Common myeloid progenitor, CD34-positive (primary cell): ENCODE measurements at regions not wholly inside any gene's neighbourhood (a gene's known extent, or its start where the extent isn't known, plus 50 kb on each side); places are given as distances from the start of the nearest gene placed in this dataset.

Source experiments
- CTCF ChIA-PET: fragments of 350-600 bp; sonication (Branson Sonifier 250); formaldehyde crosslinking; loops from one replicate; lab custom pipeline; 2021; ENCODE audit warnings: antibody characterized with exemption; lab: Charles Lee
- POLR2A ChIA-PET: fragments of 350-600 bp; sonication (Branson Sonifier 250); formaldehyde crosslinking; loops from one replicate; lab custom pipeline; 2021; ENCODE audit warnings: antibody characterized with exemption; lab: Charles Lee
- DNase-seq, 3 donors: peaks; one replicate each; pipeline versions ENCODE4 v3.0.0 to v3.0.0-alpha.2; 2013
- H3K27ac ChIP-seq, 2 experiments: 1 replicate in 1 of 2; 2 replicates in 1 of 2; pipeline ENCODE4 v1.7.0; 2013; ENCODE audit warnings: inconsistent platforms in 2 of 2, low read length in 2 of 2, mild to moderate bottlenecking in 2 of 2, low read depth in 1 of 2, moderate library complexity in 1 of 2; ENCODE audit not compliant: severe bottlenecking in 2 of 2, insufficient read depth in 1 of 2, poor library complexity in 1 of 2
- H3K27me3 ChIP-seq, 5 experiments: replicated peaks in 2 of 5; 1 replicate in 3 of 5; 2 replicates in 2 of 5; pipeline versions ENCODE4 v1.6.1 to v1.7.0; 2013; ENCODE audit warnings: low read length in 4 of 5, mild to moderate bottlenecking in 2 of 5, moderate library complexity in 2 of 5, inconsistent platforms in 1 of 5; ENCODE audit not compliant: insufficient read depth in 5 of 5, control insufficient read depth in 4 of 5
- H3K36me3 ChIP-seq, 4 experiments: 1 replicate in 2 of 4; 2 replicates in 2 of 4; pipeline versions ENCODE4 v1.6.1 to v1.7.0; 2013; ENCODE audit warnings: low read length in 3 of 4, control low read depth in 1 of 4, mild to moderate bottlenecking in 1 of 4; ENCODE audit not compliant: control insufficient read depth in 4 of 4, insufficient read depth in 4 of 4
- H3K4me1 ChIP-seq, 4 experiments: 1 replicate in 3 of 4; 2 replicates in 1 of 4; pipeline versions ENCODE4 v1.6.1 to v1.7.1; 2013; ENCODE audit warnings: low read length in 3 of 4, mild to moderate bottlenecking in 3 of 4, control low read depth in 1 of 4, inconsistent platforms in 1 of 4, moderate library complexity in 1 of 4; ENCODE audit not compliant: control insufficient read depth in 4 of 4, insufficient read depth in 4 of 4; ENCODE audit errors: control extremely low read depth in 1 of 4
- H3K4me3 ChIP-seq, 7 experiments: 1 replicate in 4 of 7; 2 replicates in 3 of 7; pipeline versions ENCODE4 v1.5.1 to v1.7.0; 2013; ENCODE audit warnings: mild to moderate bottlenecking in 7 of 7, low read length in 6 of 7, moderate library complexity in 6 of 7, inconsistent platforms in 2 of 7, low read depth in 2 of 7, control low read depth in 1 of 7; ENCODE audit not compliant: insufficient read depth in 4 of 7, control insufficient read depth in 1 of 7; ENCODE audit errors: extremely low read depth in 1 of 7
- H3K9me3 ChIP-seq, 5 experiments: 1 replicate in 4 of 5; 2 replicates in 1 of 5; pipeline versions ENCODE4 v1.6.1 to v1.7.1; 2013; ENCODE audit warnings: low read length in 4 of 5, mild to moderate bottlenecking in 2 of 5, inconsistent platforms in 1 of 5, low read depth in 1 of 5, moderate library complexity in 1 of 5; ENCODE audit not compliant: control insufficient read depth in 4 of 5, insufficient read depth in 2 of 5; ENCODE audit errors: control extremely low read depth in 1 of 5
- WGBS: methylation state at CpG from one replicate; pipeline ENCODE4 v1.1.5; 2013; ENCODE audit not compliant: insufficient coverage; 5-methylcytosine and 5-hydroxymethylcytosine counted together

DNA sequence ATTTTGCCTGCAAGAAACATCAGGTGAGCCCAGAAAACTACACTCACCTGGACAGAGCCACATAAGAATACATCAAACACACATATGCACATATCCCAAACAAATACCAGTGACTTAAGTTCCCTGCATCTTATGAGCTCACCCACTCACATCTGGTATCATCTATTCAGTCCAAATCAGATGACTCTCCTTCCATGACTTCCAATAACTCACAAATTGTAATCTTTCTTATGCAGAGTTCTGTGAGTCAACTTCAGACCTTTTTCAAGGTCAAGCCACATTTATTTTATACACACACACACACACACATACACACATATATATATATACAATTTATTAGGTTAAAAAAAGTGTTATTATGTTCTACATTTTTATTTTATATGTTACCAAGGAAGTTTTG, 1711.9 kb upstream of the CDH9 start:
- H3K27me3 ChIP-seq: no peaks in the 10 kb centered on the region
- H3K27ac ChIP-seq: no peak overlapping the region
- ChIA-PET POLR2A (no interaction called here), CTCF (no interaction called here)
- no peaks in the 10 kb centered on the region for H3K36me3 ChIP-seq
- H3K4me3 ChIP-seq: no peak overlapping the region
- no peak for DNase-seq
- no peaks in the 10 kb centered on the region for H3K4me1 ChIP-seq
- no peaks in the 10 kb centered on the region for H3K9me3 ChIP-seq

DNA sequence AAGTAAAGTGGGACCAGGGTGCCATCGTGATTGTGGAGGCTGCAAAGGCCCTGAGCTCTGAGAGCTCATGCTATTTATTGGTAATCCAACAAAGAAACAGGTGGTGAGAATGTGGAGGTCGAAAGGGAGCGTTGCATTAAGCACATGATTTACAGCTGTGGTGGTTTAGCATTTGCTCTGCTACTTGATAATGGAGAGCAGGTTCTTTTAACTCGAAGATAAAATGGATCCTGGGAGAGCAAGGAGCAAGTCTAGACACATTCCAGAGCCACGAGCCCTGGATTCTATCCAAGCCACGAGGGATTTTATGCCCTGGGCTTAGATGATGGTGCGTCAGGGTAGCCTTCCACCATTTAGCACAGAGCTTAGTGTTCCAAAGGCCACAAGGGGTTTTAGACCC, 1710.1 kb upstream of the CDH9 start:
- 96% methylated on average over 7 of the region's 7 CpGs for WGBS
- H3K9me3 ChIP-seq: no peaks in the 10 kb centered on the region
- CTCF ChIA-PET: no interaction called here
- no peak overlapping the region for H3K27ac ChIP-seq
- POLR2A ChIA-PET: interaction anchor here (0.8 kb wide), 1 partner anchor 43 kb away, joined by 3 read pairs; no protein-coding TSS in a partner anchor
- no peaks in the 10 kb centered on the region for H3K27me3 ChIP-seq
- no peak overlapping the region for H3K4me3 ChIP-seq
- no peak for DNase-seq
- no peaks in the 10 kb centered on the region for H3K4me1 ChIP-seq
- H3K36me3 ChIP-seq: no peaks in the 10 kb centered on the region

DNA sequence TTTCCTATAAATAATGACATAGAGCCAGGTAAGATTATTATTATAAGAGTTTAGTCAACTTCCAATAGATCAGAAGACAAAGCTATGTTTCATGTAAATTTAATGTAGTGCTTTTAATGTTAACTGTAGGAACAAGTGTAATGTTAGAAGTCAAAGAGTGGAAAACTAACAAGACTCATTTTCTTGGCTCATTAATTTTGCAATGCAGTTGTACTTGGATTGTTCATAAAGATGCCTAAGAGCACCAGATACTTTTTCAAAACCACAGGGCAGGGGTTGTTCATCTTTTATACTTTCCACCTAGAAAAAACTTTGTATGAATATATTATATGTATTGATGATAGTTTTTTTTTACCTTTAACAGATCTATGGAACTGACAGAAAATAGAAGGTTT, 1705.3 kb upstream of the CDH9 start:
- POLR2A ChIA-PET: no interaction called here

DNA sequence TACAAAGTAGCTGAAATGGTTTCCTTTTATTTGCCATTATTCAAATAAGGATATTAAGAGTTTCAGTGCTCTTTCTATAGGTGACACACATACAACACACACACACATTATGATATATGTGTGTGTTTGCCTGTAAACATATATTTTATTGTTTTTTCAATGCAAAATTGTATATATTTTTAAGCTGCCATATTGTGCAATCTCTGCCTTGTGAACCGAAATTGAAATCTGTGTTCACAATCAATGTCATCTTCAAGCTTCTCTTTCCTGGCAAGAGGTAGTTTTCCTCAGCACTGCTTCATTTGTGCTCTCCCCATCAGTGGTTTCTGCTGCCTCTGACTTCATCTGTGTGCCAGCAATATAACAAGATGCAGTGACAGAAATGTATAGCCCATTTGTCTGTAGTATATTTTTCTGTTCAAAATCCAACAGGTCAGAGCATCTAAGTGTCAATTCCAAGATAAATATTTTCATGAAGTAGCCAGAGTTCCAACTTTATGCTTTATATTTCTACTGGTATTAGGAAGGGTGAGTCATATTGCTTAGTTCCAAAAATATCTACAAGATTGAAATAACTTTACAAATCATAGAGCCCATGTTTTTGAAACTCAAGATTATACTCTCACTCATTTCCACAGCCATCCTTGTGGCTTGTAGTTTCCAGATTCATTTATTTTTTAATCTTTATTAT, 1704.8 kb upstream of the CDH9 start:
- Histone ChIP-seq H3K27ac (no peak overlapping the region), H3K27me3 (no peaks in the 10 kb centered on the region), H3K9me3 (no peaks in the 10 kb centered on the region), H3K4me1 (no peaks in the 10 kb centered on the region), H3K36me3 (no peaks in the 10 kb centered on the region), H3K4me3 (no peak overlapping the region)
- WGBS: 50% methylated on average over 1 of the region's 1 CpG
- CTCF ChIA-PET: no interaction called here
- POLR2A ChIA-PET: no interaction called here
- DNase-seq: no peak

More for the DNA sequence above, 1705.3 kb upstream of the CDH9 start:
- H3K4me3 ChIP-seq: no peak overlapping the region
- H3K9me3 ChIP-seq: no peaks in the 10 kb centered on the region
- no peaks in the 10 kb centered on the region for H3K4me1 ChIP-seq
- DNase-seq: no peak
- H3K27me3 ChIP-seq: no peaks in the 10 kb centered on the region
- H3K27ac ChIP-seq: no peak overlapping the region
- CTCF ChIA-PET: no interaction called here
- H3K36me3 ChIP-seq: no peaks in the 10 kb centered on the region

DNA sequence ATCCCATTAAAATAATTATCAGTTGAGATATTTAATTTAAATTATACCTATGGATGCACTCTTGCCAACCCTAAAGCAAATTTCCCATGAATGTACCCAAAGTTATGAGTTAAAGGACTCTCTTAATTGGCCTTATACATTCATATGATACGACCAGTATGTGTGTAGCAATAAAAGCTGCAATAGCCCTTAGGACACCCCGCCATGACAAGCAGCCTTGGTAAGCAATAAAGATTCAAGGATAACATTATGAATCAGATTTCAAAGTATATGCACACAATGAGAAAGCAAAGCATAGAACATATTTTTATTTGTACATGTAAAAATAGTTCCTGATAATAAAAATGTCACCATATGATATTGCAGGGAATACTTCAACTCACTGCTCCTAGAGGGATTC, 1699.3 kb upstream of the CDH9 start:
- Histone ChIP-seq H3K9me3 (peaks cover 0 to 3% (median 0%) of the 10 kb centered on the region in 5 experiments), H3K27me3 (no peaks in the 10 kb centered on the region), H3K4me3 (no peak overlapping the region), H3K36me3 (no peaks in the 10 kb centered on the region), H3K4me1 (no peaks in the 10 kb centered on the region), H3K27ac (no peak overlapping the region)
- DNase-seq: no peak
- POLR2A ChIA-PET: no interaction called here
- WGBS: 90% methylated on average over 2 of the region's 2 CpGs
- CTCF ChIA-PET: no interaction called here

DNA sequence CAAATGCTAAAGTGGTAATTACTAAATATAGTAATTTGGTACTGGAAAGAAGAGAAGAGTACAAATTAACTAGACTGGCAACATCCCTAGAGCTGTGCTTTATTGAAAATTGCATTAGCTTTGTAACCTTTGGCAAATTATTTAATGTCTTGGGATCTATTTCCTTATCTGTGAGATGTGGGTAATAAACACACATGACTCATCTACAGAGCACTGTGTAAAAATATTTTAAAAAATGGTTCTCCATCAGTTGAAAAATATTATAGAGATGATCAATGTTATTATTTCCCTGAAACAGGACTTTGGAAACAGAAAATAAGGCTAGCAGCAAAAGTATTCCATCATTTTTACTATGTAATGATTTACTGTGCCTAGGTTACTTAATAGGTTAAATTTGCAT, 1698.8 kb upstream of the CDH9 start:
- H3K27me3 ChIP-seq: no peaks in the 10 kb centered on the region
- DNase-seq: no peak
- peaks cover 0 to 3% (median 0%) of the 10 kb centered on the region in 5 experiments for H3K9me3 ChIP-seq
- ChIA-PET POLR2A (no interaction called here), CTCF (no interaction called here)
- no peak overlapping the region for H3K4me3 ChIP-seq
- H3K4me1 ChIP-seq: no peaks in the 10 kb centered on the region
- no peaks in the 10 kb centered on the region for H3K36me3 ChIP-seq
- no peak overlapping the region for H3K27ac ChIP-seq

DNA sequence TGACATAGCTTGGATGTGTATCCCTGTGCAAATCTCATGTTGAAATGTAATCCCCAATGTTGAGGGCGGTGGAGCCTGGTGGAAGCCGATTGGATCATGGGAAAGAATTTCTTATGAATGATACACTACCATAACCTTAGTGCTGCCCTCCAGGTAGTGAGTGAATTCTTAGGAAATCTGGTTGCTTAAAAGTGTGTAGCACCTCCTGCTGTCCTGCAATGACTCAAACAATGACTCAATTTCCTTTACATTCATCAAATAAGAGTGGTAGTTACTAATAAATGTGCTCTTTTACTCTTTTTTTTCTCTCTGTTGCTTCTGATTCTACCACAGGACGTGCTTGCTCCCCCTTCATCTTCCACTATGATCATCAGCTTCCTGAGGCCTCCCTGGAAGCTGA, 1696.0 kb upstream of the CDH9 start:
- ChIA-PET POLR2A (no interaction called here), CTCF (no interaction called here)
- H3K9me3 ChIP-seq: peaks cover 0 to 3% (median 0%) of the 10 kb centered on the region in 5 experiments
- no peak overlapping the region for H3K4me3 ChIP-seq
- no peaks in the 10 kb centered on the region for H3K4me1 ChIP-seq
- H3K36me3 ChIP-seq: no peaks in the 10 kb centered on the region
- WGBS: no CpG with 5 or more reads among the region's 3 CpGs
- no peaks in the 10 kb centered on the region for H3K27me3 ChIP-seq
- H3K27ac ChIP-seq: no peak overlapping the region
- no peak for DNase-seq
